ENCODE measurements at regions not wholly inside any gene's neighbourhood (a gene's known extent, or its start where the extent isn't known, plus 50 kb on each side); places are given as distances from the start of the nearest gene placed in this dataset. TPM values are rescaled to one million over a fixed set of nuclear protein-coding genes. Genes with fewer than 3 reads are reported as not detected.
A peak's percentile ranks its signal among the peaks of the same experiment; 100 is the strongest.

- Mint-ChIP-seq H3K9me3 (ENCODE audit: unreplicated experiment) (peaks cover 6% of the 10 kb centered on the region), H3K4me3 (ENCODE audit: unreplicated experiment) (no peak overlapping the region), H3K36me3 (ENCODE audit: unreplicated experiment) (peaks cover 3% of the 10 kb centered on the region), H3K4me1 (ENCODE audit: unreplicated experiment) (peaks cover 53% of the 10 kb centered on the region), H3K27ac (ENCODE audit: unreplicated experiment) (peak overlapping the region; percentile 93), H3K27me3 (ENCODE audit: unreplicated experiment) (peaks cover 13% of the 10 kb centered on the region)
- DNase-seq (ENCODE audit: extremely low spot score, unreplicated experiment) = no peak
- TF ChIP-seq, protein P1, sequence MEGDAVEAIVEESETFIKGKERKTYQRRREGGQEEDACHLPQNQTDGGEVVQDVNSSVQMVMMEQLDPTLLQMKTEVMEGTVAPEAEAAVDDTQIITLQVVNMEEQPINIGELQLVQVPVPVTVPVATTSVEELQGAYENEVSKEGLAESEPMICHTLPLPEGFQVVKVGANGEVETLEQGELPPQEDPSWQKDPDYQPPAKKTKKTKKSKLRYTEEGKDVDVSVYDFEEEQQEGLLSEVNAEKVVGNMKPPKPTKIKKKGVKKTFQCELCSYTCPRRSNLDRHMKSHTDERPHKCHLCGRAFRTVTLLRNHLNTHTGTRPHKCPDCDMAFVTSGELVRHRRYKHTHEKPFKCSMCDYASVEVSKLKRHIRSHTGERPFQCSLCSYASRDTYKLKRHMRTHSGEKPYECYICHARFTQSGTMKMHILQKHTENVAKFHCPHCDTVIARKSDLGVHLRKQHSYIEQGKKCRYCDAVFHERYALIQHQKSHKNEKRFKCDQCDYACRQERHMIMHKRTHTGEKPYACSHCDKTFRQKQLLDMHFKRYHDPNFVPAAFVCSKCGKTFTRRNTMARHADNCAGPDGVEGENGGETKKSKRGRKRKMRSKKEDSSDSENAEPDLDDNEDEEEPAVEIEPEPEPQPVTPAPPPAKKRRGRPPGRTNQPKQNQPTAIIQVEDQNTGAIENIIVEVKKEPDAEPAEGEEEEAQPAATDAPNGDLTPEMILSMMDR (IDR thresholded peaks at IDR 0.05) = no peak
Observed at GRCh38 chrX:2552621-2553201, 51.9 kb upstream of the DHRSX start.

DNA sequence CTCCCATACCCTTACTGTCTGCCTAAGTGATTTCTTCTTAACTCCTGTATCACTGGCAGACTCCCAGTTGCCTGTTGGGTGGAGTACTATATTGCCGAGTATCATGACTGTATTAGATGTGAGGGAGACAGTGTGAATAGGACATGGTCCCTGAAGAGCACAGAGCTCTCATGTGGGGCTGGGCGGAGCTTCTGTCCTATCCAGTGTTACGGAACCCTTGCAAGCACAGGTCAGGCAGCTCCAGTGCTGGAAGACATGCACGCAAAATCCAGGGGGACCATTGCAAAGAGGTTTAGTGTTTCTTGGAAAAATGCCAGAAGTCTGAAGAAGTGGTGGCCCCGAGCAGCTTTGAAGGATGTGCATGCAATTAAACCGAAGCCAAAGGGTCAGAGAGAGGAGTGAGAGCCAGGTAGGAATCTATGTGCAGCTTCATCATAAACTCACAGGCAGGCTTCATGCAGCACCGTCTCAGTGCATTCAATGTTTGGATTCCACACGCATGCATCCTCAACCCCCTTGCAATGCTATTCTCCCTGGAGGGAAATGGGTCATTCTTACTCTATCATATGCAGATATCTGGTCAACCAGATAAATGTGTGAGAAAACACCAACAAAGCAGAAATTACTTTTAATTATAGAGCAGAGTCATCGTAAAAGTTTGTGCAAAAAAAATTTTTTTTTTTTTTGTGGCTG is 49.7 kb upstream of the DHRSX start:
- DNase-seq (ENCODE audit: extremely low spot score, unreplicated experiment) = no peak
- Mint-ChIP-seq H3K9me3 (ENCODE audit: unreplicated experiment) (peaks cover 15% of the 10 kb centered on the region), H3K4me3 (ENCODE audit: unreplicated experiment) (peak overlapping the region; percentile 26), H3K4me1 (ENCODE audit: unreplicated experiment) (peaks cover 53% of the 10 kb centered on the region), H3K27me3 (ENCODE audit: unreplicated experiment) (peaks cover 8% of the 10 kb centered on the region), H3K36me3 (ENCODE audit: unreplicated experiment) (peaks cover 3% of the 10 kb centered on the region), H3K27ac (ENCODE audit: unreplicated experiment) (peak overlapping the region; percentile 23)
- TF ChIP-seq, protein P1 (IDR thresholded peaks at IDR 0.05) = no peak

Small RNA genes lying in the stretch of these regions (microRNA-seq; reads per million reads assigned to microRNA genes)
- gene MIR6089 (ENCODE audit: unreplicated experiment) = not detected

Data from osteocyte (in vitro differentiated cells).